Endodermal cell (in vitro differentiated cells): ENCODE measurements at regions not wholly inside any gene's neighbourhood (a gene's known extent, or its start where the extent isn't known, plus 50 kb on each side); places are given as distances from the start of the nearest gene placed in this dataset.

Experiments
- DNase-seq: peaks from one replicate; pipeline ENCODE4 v3.0.0-alpha.2; 2017
- H3K27ac ChIP-seq: 2 replicates; pipeline ENCODE4 v1.5.1; 2013; ENCODE audit warnings: mild to moderate bottlenecking, low read depth, low read length, moderate library complexity
- H3K27me3 ChIP-seq: 2 replicates; pipeline ENCODE4 v1.6.1; 2013; ENCODE audit warnings: mild to moderate bottlenecking, low read length, moderate library complexity; ENCODE audit not compliant: insufficient read depth, control insufficient read depth, poor library complexity, severe bottlenecking
- H3K36me3 ChIP-seq: 2 replicates; pipeline ENCODE4 v1.7.0; 2013; ENCODE audit warnings: mild to moderate bottlenecking, low read length, moderate library complexity; ENCODE audit not compliant: control insufficient read depth, insufficient read depth
- H3K4me1 ChIP-seq: one replicate; pipeline ENCODE4 v1.7.0; 2013; ENCODE audit warnings: low read length; ENCODE audit not compliant: control insufficient read depth, insufficient read depth
- H3K4me3 ChIP-seq: 2 replicates; pipeline ENCODE4 v1.5.1; 2013; ENCODE audit warnings: mild to moderate bottlenecking, low read length, moderate library complexity
- H3K9ac ChIP-seq: 2 replicates; pipeline ENCODE4 v1.6.1; 2013; ENCODE audit warnings: mild to moderate bottlenecking, low read length, moderate library complexity; ENCODE audit not compliant: poor library complexity, severe bottlenecking; ENCODE audit errors: extremely low read depth
- H3K9me3 ChIP-seq: 2 replicates; pipeline ENCODE4 v1.6.1; 2013; ENCODE audit warnings: mild to moderate bottlenecking, low read length, moderate library complexity; ENCODE audit not compliant: control insufficient read depth
- H3K27ac Mint-ChIP-seq: 2 replicates; pipeline ENCODE4 v1.8.0; 2020; ENCODE audit warnings: mixed read lengths
- H3K27me3 Mint-ChIP-seq: 2 replicates; pipeline ENCODE4 v1.8.0; 2021; ENCODE audit warnings: mild to moderate bottlenecking, mixed read lengths; ENCODE audit not compliant: insufficient read depth
- H3K36me3 Mint-ChIP-seq: 2 replicates; pipeline ENCODE4 v1.8.0; 2020; ENCODE audit warnings: low read depth, mixed read lengths
- H3K4me1 Mint-ChIP-seq: 2 replicates; pipeline ENCODE4 v1.8.0; 2020; ENCODE audit warnings: mixed read lengths
- H3K4me3 Mint-ChIP-seq: 2 replicates; pipeline ENCODE4 v1.8.0; 2020; ENCODE audit warnings: mild to moderate bottlenecking, moderate library complexity, mixed read lengths
- H3K9me3 Mint-ChIP-seq: 2 replicates; pipeline ENCODE4 v1.8.0; 2020; ENCODE audit warnings: mild to moderate bottlenecking, mixed read lengths
- WGBS, 2 experiments: methylation state at CpG; one replicate each; pipeline versions ENCODE4 v1.1.5 to v1.1.7; 2013; ENCODE audit warnings: missing lambda C conversion rate in 2 of 2, mixed read lengths in 1 of 2; ENCODE audit not compliant: insufficient coverage in 1 of 2, insufficient read length in 1 of 2; 5-methylcytosine and 5-hydroxymethylcytosine counted together
- TF ChIP-seq, protein P1 (sequence below): fragments of 200-600 bp; sonication (generic); conservative IDR thresholded peaks from 2 replicates; pipeline ENCODE4 v1.5.0; 2021; ENCODE audit warnings: antibody characterized with exemption, mild to moderate bottlenecking

DNA sequence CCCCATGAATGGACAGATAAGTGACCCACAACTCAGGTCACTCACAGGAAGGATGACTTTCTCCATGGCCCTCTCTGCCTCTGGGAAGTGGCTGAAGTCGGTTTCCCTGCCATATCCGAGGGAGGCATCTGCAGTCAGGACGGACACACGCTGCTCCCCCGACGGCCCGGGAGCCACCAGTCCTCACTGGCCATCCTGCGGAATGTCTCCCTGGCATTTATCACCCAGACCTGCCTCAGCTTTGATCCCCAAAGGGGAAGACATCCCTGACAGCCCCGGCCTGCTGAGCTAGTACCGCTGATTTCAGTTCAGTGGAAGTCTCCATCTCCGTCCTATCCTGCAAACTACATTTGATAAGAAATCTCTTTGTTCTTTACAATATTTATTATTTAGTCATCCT lies 339.5 kb upstream of the MKI67 start:
- Histone ChIP-seq H3K4me3 (no peak overlapping the region), H3K4me1 (no peaks in the 10 kb centered on the region), H3K9me3 (no peaks in the 10 kb centered on the region), H3K27me3 (no peaks in the 10 kb centered on the region), H3K27ac (no peak overlapping the region), H3K9ac (no peak overlapping the region), H3K36me3 (no peaks in the 10 kb centered on the region)
- Mint-ChIP-seq H3K36me3 (no peaks in the 10 kb centered on the region), H3K27ac (no peak overlapping the region), H3K27me3 (peaks cover 5% of the 10 kb centered on the region), H3K9me3 (peaks cover 5% of the 10 kb centered on the region), H3K4me1 (no peaks in the 10 kb centered on the region), H3K4me3 (no peak overlapping the region)
- DNase-seq: peak; percentile 18
- WGBS, 2 experiments: 92 to 100% methylated on average over 9 to 11 of the region's 11 CpGs
- TF ChIP-seq, protein P1, sequence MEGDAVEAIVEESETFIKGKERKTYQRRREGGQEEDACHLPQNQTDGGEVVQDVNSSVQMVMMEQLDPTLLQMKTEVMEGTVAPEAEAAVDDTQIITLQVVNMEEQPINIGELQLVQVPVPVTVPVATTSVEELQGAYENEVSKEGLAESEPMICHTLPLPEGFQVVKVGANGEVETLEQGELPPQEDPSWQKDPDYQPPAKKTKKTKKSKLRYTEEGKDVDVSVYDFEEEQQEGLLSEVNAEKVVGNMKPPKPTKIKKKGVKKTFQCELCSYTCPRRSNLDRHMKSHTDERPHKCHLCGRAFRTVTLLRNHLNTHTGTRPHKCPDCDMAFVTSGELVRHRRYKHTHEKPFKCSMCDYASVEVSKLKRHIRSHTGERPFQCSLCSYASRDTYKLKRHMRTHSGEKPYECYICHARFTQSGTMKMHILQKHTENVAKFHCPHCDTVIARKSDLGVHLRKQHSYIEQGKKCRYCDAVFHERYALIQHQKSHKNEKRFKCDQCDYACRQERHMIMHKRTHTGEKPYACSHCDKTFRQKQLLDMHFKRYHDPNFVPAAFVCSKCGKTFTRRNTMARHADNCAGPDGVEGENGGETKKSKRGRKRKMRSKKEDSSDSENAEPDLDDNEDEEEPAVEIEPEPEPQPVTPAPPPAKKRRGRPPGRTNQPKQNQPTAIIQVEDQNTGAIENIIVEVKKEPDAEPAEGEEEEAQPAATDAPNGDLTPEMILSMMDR: no peak

GRCh38 chr10:128466831-128467371 lies 340.7 kb upstream of the MKI67 start:
- no peak overlapping the region for H3K27ac ChIP-seq
- 92 to 93% methylated on average over 6 to 13 of the region's 14 CpGs for WGBS, 2 experiments
- Mint-ChIP-seq H3K27ac (no peak overlapping the region), H3K27me3 (peaks cover 5% of the 10 kb centered on the region), H3K4me1 (no peaks in the 10 kb centered on the region), H3K9me3 (peaks cover 5% of the 10 kb centered on the region), H3K4me3 (no peak overlapping the region), H3K36me3 (no peaks in the 10 kb centered on the region)
- DNase-seq: no peak
- no peaks in the 10 kb centered on the region for H3K4me1 ChIP-seq
- H3K36me3 ChIP-seq: no peaks in the 10 kb centered on the region
- no peak overlapping the region for H3K4me3 ChIP-seq
- H3K9me3 ChIP-seq: no peaks in the 10 kb centered on the region
- H3K9ac ChIP-seq: no peak overlapping the region
- H3K27me3 ChIP-seq: no peaks in the 10 kb centered on the region
- TF ChIP-seq, protein P1: no peak

GRCh38 chr10:128468462-128468861 lies 342.2 kb upstream of the MKI67 start:
- Histone ChIP-seq H3K27ac (no peak overlapping the region), H3K4me3 (no peak overlapping the region), H3K27me3 (no peaks in the 10 kb centered on the region), H3K9me3 (no peaks in the 10 kb centered on the region), H3K4me1 (no peaks in the 10 kb centered on the region), H3K9ac (no peak overlapping the region), H3K36me3 (no peaks in the 10 kb centered on the region)
- DNase-seq: no peak
- Mint-ChIP-seq H3K4me3 (no peak overlapping the region), H3K36me3 (no peaks in the 10 kb centered on the region), H3K9me3 (peaks cover 5% of the 10 kb centered on the region), H3K4me1 (no peaks in the 10 kb centered on the region), H3K27ac (no peak overlapping the region), H3K27me3 (peaks cover 3% of the 10 kb centered on the region)
- 85 to 89% methylated on average over 4 to 7 of the region's 7 CpGs for WGBS, 2 experiments
- TF ChIP-seq, protein P1: no peak
